ENCODE measurements at regions not wholly inside any gene's neighbourhood (a gene's known extent, or its start where the extent isn't known, plus 50 kb on each side); places are given as distances from the start of the nearest gene placed in this dataset.
"Not testable (repeated sequence)": the region's sequence is repeated elsewhere in the genome, so short reads cannot be mapped to it uniquely, and the experiment has no call there.

DNA sequence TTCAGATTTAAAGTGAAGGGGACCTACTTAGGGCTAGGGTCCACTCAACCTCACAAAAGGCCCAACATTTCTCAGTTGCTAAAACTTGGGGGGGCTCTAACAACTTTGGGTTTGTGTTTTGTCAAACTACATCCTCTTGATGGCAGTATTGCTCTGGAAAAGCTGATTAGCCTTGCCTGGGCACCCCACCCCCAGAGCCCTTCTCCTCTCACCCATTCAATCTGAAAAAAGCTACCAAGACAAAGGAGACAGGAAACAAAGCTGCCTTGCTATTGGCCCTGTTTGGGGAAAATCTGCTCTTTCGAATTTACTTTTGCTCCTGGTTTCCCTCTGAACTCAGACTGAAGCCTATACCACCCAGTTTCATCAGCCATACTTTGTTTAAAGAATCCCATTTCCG is 195.2 kb upstream of the STK26 start:
- DNase-seq (ENCODE audit: low spot score) = peak; percentile 56

DNA sequence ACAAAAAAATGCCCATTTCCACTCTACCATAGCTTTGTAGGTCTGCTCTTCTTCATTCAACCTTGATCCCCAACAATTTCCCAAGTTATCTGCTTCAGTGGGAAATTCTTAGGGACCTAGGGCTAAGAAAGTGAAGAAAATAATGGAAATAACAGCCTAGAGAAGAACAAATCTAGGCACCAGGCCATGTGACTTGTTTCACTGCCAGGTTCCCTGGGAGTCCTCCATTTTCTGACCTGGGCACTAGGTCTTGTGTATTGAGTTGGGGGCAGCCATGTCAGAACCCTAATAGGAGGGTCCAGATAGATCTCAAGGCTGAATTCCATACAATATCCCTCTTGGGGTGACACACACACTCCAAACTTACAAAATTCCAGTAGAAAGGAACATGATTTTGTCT is 194.6 kb upstream of the STK26 start:
- no peak for DNase-seq (ENCODE audit: low spot score)

DNA sequence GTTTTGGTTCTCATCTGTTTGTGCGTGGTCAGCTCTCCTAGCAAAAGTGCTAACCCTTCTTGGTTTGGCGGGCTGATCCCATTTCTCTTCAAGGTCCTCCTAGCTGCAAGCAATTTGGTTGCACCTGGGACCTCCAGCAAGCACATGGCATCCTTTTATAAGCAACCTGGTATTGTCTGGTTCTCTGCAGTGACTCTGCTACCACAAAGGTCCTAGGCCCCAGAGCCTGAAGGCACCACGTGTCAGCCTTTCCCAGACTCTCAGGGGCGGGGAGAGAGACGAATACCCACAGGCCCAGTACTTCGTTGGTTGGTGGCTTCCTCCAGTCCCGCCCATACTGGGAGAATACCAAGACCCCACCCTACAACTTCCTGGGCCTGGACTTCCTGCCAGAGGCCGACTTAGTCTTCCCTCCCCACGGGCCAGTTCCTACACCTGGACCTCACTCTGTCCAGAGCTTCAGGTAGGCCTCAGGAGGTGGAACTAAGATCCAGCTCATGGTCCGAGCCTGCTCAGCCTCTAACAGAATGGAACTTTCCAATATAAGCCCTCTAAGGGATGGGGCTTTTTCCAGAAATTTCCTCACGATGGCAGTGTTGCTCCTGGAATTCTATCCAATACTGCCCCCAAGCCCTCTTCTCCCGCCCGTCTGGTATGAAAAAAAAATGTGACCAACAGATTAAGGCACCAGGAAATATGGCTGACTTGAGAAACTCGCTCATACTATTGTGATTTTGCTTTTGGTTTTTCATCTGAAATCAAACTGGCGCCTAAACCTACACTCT is 192.5 kb upstream of the STK26 start:
- DNase-seq (ENCODE audit: low spot score) = peak; percentile 26

DNA sequence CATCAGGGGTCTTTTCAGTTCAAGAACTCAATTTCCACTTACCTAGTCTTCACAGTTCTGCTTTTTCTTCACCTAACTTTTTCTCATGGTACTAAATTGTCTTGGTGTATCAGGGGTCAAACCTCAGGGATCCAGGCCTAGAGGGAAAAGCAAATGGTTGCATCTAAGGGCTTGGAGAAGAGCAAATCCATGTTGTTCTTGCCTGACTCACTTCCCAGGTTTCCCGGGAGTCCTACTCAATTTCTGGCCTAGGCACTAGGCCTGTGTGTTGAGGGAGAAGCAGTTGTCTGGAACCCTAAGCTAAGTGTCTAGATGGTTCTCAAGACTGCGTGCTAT is 191.9 kb upstream of the STK26 start:
- no peak for DNase-seq (ENCODE audit: low spot score)

DNA sequence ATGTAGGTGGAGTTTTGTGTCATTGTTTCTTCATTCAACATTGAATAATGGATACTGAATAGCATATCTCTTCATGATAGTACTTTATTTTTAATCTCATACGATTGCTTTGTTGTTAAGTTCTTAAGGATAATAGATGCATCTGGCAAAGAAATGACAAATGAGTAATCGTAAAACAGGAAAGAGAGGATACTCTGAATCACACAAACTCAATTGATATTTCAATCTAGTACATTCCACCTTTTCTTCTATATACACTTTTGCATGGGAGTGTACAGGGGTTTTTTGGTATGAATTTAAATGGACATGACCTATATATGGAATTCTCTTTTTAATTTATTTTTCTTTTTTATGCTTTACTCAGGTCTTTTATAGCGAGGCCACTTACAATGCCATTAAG is 186.9 kb upstream of the STK26 start:
- no peak for DNase-seq (ENCODE audit: low spot score)

DNA sequence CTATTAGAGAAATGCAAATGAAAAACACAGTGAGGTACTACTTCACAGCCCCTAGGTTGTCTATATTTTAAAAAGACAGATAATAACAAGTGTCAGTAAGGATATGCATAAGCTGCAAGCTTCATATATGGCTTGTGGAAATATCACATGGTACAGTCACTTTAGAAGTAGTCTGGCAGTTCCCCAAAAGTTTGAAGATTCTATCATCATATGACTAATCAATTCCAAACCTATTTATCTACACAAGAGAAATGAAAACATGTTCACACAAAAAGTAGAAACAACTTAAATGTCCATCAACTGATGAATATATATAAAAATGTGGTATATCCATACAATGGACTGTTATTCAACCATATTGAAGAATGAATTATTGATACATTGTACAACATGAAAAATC is 185.8 kb upstream of the STK26 start:
- no peak for DNase-seq (ENCODE audit: low spot score)

DNA sequence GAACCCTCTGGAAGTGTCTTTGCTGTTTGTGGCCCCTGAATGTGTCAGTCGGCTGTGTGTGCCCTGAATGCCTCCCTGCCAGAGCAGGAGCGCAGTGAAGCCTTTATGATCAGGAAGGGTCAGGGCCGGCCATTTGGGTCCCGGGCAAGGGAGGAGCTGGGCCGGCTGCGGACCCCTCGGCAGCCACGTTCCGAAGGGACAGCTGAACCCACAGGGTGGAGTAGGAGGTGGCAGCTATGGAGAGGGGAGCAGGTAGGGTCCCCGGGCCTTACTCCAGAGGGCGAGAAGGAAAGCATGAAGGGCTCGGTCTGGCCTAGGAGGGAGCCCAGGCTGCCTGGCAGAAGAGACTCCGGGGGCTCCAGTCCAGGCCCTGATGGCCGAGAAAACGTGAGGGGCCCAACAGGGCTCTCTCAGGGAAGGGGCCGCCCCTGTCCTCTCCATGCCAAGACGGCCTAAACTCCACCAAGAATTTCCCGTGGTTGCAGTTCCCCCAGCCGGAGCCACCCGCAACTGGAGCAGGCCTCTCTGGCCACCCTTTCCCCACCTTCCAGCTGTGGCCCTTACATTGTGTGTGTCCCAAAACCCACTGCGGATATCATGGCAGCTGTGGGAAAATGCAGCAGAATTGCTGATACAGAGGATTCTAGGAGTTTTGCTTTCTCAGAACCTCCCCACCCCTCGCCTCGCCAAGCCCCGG is 182.2 kb upstream of the STK26 start:
- no peak for DNase-seq (ENCODE audit: low spot score)

DNA sequence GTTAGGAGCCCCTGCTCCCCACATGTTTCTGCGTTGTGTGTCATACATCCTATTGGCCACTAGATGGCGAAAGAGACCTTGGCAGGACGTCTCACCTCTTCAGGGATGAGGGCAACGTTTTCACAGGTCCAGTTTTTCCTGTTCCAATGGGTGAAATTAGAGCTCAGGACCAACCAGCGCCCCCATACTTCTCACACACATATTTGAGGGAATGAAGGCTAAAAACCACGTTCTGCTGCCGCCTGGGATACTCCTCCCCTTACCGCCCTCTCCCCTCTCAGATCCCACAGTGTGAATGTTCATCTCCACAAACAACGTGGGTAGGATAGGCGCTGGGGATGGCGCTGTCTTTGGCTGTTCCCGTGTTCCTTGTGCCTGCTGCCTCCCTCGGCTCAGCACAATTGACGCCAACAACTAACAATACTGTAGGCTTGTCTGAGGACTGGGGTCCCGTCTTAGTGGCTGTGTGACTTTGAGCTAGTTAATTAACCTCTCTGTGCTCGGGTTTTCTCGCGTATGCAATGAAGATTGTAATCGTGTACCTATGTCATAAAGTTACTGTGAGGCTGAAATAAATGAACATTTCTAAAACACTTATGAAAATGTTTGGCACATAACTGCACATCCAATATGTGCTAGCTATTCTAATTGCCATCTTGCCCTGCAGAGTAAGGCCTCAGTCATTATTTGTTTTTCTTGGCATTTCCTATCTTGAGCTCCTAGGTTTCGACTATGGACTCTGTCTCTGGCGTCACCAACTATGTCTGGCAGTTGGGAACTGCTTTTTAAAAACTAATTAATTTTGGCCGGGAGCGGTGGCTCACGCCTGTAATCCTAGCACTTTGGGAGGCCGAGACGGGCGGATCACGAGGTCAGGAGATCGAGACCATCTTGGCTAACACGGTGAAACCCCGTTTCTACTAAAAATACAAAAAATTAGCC is 181.3 kb upstream of the STK26 start:
- DNase-seq (ENCODE audit: low spot score) = peak; percentile 64

DNA sequence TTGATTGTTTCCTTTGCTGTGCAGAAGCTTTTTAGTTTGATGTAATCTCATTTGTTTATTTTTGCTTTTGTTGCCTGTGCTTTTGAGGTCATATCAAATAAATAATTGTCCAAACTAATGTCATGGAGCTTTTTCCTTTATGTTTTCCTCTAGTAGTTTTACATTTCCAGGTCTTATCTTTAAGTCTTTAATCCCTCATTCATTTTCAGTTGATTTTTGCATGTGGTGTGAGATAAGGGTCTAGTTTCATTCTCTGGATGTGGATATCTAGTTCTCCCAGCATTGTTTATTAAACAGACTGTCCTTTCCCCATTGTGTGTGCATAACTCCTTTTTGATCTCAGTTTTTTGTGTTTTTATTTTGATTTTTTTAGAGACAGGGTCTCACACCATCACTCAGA is 179.1 kb upstream of the STK26 start:
- DNase-seq (ENCODE audit: low spot score) = no peak

DNA sequence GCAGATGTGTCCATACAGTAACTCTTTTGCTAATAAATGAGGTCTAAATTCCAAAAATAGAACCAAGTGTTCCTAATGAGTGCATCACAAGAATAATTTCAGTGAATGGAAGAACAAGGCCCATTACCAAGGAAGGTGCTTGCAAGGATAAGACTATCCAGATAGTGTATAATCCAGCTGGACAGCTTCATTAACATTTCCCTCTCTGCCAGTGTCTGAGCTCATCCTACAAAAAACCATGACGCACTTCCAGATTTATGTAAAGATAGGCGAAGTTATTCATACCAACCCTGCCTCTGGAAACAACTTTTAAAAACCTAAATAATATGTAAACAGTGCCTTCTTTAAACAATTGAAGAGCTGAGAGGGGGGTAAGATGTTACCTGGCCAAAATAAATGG is 177.9 kb upstream of the STK26 start:
- DNase-seq (ENCODE audit: low spot score) = no peak

DNA sequence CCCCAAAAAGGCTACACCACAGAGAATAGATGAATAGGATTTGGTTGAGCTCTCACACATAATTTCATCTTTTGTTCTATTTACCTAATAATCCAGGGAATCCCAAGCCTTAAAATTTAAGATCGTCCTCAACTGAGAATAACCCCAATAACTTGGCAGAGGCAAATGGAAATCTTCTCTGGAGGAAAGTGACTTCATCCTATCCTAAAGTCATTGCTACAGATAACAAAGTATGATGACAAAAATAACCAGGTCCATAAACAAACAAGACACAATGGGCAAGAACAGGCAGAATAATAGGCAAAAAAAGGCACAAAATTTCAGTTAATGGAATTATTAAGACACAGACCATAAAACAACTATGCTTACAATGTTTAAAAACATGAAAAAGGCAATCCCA is 177.3 kb upstream of the STK26 start:
- DNase-seq (ENCODE audit: low spot score) = no peak

DNA sequence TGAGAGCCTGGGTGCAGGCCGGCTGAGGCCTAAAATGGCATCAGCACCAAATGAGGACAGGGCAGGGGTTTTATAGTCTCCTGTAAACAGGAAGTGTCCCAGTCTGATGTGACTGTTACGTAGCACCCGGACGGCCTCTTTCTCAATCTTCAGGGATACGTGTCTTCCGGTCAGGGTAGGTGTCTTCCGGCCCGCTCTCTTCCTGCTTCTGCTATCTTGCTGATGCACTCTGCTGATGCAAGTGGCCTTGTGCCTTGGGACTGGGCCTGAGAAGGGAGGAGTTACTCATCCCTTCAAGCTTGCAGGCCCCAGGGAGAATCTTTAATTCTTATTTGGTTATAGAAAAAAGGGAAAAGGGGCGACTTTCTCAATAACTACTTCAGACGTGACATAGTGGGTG is 172.1 kb upstream of the STK26 start:
- DNase-seq (ENCODE audit: low spot score) = not testable (repeated sequence)

DNA sequence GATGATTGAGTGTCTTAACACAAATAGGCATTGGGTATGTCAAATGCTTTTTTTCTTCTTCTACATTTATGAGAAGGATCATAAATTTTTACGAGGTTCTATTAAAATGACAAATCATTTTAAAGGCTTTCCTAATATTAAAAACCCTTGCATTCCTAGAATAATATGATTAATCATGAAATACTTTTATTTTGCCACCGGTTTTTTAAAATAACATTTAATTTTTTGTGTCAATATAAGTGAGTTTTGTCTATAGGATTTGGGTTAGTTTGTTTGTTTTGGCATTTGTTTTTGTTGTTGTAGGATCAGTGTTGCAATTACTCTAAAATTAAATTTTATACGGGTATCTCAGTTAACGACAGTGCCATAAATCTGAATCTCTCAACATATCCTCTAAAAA is 169.7 kb upstream of the STK26 start:
- no peak for DNase-seq (ENCODE audit: low spot score)

DNA sequence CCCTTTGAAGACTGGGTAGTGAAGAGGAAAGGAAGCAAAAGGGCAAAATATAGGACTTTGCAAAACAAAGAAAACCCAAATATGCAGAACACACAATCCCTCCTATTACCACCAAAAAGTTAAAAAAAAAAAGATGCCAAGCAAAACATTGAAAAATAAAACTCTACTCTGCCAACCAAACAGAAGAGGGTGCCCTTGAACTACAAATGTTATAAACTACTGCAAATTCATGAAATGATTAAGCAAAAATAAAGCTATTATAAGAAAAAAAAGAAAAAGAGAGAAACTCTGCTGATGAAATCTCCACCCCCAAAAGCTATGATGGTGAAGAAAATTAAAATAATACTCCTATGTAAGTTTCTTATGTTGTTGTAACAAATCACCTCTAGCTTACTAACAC is 168.5 kb upstream of the STK26 start:
- peak; percentile 45 for DNase-seq (ENCODE audit: low spot score)

DNA sequence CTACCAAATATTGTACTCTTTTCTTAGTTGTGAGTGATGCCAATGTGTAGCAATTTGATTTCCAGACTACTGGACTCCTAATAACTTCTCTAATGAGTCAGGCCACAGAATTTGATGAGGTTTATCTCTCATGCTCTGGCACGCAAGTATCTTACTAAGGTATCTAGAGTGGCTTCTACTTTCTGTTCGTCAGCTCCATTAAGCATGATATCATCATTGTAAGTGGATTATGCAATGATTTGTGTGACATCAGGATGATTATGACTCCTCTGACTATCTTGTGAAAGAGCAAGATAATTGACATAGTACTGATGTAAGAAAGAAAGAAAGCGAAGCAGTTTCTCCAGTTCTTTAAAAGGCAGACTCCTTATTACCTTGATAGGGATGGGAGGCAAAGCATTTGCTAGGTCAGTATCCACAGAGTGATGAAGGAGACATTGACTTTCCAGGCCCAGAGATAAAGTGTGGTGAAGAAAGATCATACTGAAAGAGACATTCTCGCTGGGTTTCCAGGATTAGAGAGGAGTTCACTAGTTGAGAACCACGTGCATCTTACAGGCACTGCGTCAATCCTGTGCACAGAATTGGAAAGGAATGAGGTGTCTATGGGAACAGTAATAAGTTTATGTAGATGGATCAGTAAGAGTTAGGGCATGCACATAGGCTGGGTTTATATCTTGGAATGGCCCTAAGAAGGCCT is 161.9 kb upstream of the STK26 start:
- DNase-seq (ENCODE audit: low spot score) = no peak

DNA sequence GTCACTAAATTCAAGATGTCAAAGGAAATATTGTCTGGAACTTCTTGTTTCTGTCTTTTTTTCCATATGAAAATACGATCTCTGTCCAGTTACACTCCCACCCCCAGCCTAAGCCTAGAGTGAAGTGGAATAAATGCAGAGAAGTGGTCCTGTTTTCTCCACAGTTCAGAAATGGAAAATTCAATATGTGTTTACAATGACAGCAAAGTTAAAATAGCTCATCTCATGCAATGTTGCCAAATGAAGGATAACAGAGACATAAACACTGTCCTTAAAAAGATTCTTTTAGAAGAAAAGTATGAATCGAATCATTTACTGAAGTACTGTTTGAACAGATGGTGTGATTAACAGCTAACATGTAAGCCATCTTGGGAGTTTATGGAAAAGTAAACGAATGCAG is 160.8 kb upstream of the STK26 start:
- no peak for DNase-seq (ENCODE audit: low spot score)

DNA sequence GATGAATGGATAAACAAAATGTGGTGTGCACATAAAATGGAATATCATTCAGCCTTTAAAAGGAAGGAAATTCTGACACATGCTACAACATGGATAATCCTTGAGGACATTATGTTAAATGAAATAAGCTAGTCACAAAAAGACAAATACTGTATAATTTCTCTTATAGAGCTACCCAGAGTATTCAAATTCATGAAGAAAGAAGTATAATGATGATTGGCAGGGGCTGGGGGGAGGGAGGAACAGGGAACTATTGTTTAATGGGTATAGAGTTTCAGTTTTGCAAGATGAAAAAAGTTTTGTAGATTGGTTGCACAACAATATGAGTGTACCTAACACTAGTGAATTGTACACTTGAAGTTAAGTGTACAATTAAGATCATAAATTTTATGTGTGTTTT is 153.9 kb upstream of the STK26 start:
- DNase-seq (ENCODE audit: low spot score) = no peak

DNA sequence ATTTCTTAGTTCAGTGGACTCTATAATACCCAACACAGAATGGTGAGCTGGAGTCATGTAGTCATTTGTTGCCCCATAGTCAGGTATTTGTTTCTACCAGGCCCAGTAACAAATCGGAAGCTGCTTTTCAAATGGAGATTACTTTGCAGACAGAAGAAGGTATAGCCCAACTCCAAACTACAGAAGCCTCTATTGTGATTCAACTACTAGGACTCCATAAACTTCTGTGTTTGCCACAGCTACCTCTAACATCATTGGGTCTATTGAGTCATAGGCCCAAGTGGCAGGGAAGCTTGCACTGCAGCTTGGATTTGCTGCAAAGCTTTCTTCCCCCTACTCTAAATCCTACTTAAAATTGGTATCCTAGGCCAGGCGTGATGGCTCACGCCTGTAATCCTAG is 148.8 kb upstream of the STK26 start:
- no peak for DNase-seq (ENCODE audit: low spot score)

DNA sequence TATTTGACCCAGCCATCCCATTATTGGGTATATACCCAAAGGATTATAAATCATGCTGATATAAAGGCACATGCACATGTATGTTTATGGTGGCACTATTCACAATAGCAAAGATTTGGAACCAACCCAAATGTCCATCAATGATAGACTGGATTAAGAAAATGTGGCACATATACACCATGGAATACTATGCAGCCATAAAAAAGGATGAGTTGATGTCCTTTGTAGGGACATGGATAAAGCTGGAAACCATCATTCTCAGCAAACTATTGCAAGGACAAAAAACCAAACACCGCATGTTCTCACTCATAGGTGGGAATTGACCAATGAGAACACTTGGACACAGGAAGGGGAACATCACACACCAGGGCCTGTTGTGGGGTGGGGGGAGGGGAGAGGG is 147.3 kb upstream of the STK26 start:
- not testable (repeated sequence) for DNase-seq (ENCODE audit: low spot score)

DNA sequence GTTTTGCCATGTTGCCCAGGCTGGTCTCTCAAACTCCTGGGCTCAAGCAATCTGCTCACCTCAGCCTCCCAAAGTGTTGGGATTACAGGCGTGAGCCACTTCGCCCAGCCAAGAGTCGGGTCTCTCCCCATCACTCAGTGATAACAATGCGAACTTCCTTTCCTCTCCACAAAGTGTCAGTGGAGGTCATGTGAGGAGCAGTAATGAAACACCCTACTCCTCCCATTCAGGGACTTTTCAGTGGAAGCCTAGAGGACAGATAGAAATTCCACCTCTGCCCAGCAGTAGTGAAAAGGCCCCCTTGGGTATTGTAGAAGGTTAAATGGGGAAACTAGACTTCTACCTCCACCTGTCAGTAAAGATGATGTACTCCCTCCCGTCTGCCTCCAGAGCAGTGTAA is 141.9 kb upstream of the STK26 start:
- no peak for DNase-seq (ENCODE audit: low spot score)

DNA sequence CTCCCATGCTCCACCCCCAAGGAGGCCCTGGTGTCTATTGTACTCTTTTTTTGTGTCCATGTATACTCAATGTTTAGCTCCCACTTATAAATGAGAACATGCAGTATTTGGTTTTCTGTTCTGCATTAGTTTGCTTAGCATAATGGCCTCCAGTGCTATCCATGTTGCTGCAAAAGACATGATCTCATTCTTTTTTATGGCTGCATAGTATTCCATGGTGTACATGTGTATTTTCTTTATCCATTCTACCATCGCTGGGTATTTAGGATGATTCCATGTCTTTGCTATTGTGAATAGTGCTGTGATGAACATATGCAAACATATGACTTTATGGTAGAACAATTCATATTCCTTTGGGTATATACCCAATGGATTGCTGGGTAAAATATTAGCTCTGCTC is 138.1 kb upstream of the STK26 start:
- not testable (repeated sequence) for DNase-seq (ENCODE audit: low spot score)

DNA sequence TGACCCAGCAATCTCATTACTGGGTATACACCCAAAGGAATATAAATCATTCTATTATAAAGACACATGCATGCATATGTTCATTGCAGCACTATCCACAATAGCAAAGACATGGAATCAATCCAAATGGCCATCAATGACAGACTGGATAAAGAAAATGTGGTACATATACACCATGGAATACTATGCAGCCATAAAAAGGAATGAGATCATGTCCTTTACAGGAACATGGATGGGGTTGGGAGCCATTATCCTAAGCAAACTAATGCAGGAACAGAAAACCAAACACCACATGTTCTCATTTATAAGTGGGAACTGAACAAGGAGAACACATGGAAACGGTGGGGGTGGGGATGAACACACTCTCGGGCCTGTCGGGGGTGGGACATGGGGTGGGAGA is 129.2 kb upstream of the STK26 start:
- DNase-seq (ENCODE audit: low spot score) = not testable (repeated sequence)

Measured in NAMALWA (cell line).